GM21825 (cell line): ENCODE measurements at regions not wholly inside any gene's neighbourhood (a gene's known extent, or its start where the extent isn't known, plus 50 kb on each side); places are given as distances from the start of the nearest gene placed in this dataset.
"Not testable (repeated sequence)": the region's sequence is repeated elsewhere in the genome, so short reads cannot be mapped to it uniquely, and the experiment has no call there.

Experiments used
- ATAC-seq: cut with Tn5 transposase; IDR thresholded peaks from one replicate; pipeline ENCODE4 v1.9.1; 2021; ENCODE audit warnings: mild to moderate bottlenecking, moderate library complexity; ENCODE audit not compliant: unreplicated experiment

DNA sequence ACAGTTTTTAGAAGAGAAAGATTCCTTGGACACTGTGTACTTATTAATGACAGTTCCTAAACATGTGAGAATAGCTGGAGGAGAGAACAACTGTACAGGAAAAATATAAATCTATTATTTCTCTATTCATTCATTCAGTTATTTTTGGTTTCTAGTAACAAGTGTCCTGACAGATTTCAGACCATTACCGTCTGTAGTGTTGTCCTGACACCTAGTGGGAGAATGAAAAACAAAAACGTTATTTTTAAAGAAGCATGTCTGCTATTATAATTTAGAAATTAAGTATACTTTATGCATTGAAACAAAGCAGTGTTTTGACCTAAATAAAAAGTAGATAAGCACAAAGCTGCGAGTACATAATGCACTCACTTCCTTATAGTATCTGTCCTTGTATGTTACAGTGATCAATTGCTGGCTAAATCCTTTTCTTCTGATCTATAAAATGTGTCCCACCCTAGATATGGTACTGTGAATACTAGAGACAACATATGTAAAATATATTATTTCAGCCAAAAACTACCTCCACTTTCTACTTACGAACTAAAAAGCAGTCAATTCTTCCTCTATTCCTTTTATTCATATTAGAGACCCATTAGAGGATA lies 575.6 kb downstream of the ARL4A start:
- no peak for ATAC-seq

DNA sequence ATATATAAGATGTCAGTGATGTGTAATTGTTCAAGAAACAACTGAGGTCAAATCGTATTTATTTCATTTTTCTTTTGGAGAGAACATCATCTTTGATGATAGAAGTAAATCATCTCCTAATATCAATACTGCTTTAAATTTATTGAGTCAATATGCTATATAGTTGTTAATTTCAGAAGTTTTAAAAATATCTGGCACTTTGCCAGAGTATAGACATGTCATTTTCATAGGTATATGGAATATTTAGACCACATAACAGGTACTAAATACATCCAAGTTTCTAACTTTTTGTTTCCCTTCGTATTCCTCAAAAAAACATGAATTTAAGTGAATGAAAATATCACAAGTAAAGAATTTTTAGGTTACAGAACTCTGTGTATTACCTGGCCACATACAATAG lies 577.8 kb downstream of the ARL4A start:
- no peak for ATAC-seq

DNA sequence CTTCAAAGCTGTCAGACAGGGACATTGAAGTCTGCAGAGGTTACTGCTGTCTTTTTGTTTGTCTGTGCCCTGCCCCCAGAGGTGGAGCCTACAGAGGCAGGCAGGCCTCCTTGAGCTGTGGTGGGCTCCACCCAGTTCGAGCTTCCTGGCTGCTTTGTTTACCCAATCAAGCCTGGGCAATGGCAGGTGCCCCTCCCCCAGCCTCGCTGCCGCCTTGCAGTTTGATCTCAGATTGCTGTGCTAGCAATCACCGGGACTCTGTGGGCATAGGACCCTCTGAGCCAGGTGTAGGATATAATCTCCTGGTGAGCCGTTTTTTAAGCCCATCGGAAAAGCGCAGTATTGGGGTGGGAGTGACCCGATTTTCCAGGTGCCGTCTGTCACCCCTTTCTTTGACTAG lies 586.8 kb downstream of the ARL4A start:
- ATAC-seq, result not testable (repeated sequence)

DNA sequence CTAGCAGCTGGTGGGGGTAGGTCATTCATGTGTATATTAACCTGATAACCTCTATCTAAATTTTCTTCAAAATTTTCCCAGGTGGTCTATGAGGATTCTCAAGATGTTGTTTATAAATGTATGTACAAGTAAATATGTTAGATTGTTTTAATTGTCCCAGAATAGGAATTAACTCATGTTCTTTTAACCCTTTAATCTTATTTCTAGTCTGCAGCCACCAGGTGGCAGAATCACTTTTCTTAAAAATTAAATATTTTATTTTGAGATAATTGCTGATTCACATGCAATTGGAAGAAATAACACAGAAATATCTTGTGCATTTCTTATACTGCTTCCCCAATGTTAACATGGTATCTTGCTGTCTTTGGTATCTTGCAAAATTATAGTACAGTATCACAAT lies 589.5 kb downstream of the ARL4A start:
- ATAC-seq, result no peak

DNA sequence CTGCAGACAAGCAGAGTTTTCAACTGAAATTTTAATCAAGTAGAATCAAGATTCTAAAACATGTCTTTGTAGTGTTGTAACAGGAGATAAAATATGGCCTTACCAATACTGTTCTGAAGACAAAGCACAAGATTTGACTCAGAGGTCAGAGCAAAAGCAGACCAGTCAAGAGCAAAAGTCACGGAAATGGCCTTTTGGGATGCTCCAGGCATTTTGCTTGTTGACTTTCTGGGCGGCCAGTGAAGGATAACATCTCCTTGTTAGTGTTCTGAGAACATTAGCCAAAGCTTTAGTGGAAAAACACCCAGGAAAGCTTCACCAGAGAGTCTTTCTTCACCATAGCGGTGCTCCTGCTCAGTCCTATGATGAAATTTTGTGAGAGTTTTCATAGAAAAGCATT lies 590.6 kb downstream of the ARL4A start:
- ATAC-seq, result no peak

DNA sequence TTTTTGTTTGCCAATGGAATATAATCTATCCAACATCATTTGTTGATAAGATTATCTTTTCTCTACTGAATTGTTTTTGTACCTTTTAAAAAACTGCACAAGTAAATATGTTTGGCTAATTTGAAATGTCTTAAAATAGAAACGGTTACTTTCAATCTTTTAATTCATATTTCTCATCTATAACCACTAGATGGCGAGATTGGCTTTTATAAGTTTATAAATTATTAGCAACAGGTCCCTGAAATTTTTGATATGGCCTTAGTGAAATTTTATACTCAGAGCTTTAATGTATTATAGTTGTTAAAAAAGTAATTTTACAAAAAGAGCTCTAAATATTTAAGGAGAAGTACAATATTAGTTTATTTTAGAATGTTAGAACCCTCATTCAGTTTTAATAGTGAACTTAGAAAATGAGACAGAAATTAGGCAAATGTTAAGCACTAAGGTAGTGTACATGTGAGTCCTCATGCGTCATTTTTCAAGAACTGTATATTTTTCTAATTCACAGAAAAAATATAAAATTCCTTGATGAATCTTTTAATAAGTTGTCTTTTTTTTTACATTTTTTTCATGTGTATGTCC lies 592.5 kb downstream of the ARL4A start:
- ATAC-seq, result no peak

DNA sequence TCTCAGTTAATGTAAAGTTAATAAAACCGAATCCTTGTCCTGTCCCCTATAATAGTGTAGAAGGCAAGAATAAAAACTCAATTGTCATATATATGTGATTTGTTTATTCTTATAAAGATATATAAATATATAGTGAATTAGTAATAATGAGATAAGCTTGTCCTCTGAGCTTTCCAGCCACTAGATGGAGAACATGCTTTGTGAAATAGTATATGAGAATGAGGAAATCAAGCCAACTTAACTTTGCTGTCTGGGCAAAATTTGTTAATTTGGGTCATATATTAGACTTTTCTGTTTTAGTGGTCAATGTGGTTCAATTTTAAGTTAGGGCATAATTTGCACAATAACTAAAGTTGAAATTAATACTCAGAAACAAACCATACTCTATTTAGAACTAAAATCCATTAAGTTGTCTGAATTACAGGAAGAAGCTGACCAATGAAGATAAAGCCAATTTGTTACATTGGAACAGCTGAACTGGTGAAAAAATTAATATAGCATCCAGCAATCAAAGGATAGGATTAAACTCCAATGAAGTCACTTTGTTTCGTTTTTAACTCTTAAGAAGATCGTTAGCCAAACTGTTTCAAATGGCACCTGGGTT lies 595.0 kb downstream of the ARL4A start:
- ATAC-seq, result no peak

DNA sequence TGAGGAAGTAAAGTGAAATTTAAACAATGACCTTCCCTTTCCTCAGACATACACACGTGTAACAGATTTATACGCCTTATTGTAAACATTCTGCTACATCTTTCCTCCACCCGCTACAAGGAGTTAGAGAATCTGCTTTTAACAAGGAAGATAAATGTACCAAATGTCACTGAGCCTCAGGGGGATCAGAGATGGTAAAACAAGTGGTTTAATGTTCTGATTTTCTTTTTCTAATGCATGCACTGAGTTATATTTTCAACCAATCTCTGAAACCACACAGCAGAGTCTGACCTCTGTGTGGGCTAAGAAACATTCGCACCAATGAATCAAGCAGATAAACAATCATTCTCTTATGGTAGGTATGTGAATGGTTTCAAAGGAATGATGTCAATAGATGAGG lies 599.5 kb downstream of the ARL4A start:
- no peak for ATAC-seq

DNA sequence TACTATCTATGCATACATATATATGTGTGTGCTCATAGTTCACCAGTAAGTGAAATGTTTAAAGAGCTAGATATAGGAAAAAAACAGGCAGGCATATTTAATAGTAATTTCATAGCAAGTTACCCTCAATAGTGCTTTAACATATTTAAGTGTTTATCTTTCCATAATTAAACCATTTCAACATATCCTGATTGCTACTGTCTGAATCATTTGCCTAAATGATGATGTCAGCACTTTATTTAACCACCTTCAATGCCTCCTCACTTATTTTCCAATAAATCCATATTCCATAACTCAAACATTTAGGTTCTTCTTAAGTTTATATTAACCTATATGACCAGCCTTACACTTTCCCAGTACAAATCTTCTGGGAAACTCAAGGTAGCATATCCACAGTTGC lies 601.1 kb downstream of the ARL4A start:
- ATAC-seq, result no peak

DNA sequence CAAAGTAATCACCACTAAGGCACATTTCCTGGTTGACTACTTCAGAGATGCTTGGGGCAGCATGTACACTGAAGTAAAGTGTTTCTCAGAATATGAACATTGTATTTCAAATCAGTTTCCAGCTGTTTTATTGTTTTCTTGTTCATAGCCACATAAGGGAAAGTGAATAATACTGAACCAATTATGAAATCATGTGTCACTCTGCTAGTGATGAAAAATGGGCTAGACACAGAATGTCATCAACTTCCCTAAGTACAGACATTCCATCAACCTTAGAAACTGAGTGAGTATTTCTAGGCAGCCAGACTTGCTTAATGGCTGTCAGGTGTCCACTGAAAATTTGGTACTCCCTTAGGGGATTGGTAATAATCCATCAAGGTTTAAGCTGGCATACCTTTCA lies 603.5 kb downstream of the ARL4A start:
- ATAC-seq, result no peak

DNA sequence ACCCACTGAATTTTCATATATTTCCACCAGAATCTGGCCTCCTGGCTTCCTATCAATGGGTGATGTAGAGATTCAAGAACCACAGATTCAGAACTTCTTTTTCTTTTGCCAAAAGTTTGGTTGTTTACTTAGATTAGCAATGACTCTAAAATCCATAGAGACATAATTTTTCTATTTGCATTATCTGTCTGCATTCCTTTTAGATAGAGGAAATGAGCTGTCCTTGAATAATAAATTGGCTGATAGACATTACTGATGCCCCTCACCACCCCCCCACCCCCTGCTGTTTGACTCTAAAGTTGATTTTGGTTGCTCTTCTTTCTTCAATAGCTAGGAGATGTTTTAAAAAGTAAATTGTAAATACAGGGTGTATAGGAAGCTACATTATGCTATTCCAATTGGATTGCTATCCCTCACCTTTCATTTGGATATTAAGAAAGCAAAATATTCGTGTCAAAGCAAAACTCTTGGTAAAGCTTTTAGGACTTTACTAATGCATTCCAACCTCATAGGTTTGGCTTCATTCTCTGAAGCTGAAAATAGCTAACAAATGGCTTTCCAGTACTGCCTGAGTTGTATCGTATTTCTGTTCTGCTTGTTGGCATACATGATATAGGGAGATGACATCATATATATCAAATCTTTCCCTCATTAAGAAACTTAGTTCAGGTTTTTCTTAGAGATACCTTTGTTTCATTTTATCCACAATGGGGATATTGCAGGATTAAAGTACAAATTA lies 606.0 kb downstream of the ARL4A start:
- no peak for ATAC-seq

DNA sequence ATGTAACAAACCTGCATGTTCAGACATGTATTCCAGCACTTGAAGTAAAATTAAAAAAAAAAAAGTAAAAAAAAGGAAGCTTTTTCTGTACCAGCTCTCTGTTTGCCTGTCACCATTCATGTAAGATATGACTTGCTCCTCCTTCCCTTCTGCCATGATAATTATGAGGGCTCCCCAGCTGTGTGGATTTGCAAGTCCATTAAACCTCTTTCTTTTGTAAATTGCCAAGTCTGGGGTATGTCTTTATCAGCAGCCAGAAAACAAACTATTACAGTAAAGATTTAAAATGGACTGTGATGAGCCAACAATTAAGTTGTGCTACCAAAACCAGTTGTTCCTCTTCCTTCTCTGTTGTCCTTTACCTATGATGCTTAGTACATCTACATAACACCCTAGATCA lies 619.6 kb downstream of the ARL4A start:
- no peak for ATAC-seq

DNA sequence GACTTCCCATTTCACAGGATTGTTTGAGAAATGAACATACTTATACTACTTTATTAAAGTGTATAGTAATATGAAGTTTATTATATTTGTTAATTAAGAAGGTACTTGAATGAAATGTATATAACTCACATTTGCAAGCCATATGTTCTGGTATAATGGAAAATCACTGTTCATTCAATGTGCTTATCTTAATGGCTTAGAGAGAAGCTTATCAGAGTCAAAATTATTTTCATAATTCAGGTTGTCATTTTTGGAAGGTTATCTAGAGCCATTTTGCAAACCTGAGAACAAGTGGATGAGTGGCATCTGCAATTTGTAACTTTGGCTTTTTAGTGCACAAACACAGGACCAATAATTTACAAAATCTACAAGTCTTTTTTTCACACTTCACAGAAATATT lies 621.0 kb downstream of the ARL4A start:
- no peak for ATAC-seq

DNA sequence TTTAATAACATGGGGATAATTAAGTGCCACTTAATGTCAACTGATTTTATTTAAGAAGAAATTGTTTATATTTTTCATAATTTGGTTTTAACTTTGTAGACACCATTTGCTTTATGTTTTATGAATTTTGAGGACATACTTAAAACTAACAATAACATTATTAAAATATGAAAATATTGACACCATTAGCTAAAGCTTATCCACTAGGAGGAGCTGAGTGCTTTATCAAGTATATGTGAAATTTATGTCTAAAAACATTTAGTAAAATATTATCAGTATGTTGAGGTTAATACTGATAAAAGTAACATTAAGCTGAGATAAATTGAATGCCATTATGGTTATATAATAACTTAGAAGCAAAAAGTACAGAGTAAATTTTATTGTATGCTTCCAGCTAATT lies 622.1 kb downstream of the ARL4A start:
- ATAC-seq, result no peak

DNA sequence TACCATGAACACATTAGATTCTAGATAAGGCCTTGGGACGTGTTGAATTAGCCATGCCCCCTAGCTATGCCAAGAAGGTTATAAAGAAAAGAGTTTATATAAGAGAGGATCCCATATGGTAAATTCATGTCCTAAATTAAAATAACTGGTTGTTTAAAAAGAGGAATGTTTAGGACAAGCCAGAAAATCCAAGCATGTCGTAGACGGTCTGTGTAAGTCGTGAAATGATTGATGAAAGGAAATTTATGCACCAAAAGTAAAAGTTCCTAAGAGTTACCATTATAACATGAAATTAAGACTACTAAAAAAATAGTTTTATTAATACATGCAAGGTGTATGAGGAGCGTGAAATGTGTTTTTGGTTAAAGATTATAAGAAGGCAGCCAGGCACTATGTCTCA lies 624.9 kb downstream of the ARL4A start:
- ATAC-seq, result no peak

DNA sequence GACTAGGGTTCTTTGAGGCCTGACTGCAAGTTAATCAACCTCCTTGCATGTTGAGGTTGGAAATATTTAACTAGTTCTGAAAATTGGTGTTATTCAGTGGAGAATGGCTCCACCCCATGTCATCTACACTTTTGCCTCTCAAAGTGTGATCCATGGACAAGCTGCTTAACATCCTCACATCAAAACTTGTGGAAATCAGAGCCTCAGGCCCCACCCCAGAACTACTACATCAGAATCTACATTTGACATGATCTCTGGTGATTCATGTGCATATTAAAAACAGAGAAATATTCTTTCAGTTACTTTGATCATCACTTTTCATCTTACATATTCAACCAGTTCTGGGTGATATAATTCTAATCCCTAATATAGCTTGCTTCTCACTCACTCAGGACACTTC lies 632.9 kb downstream of the ARL4A start:
- no peak for ATAC-seq

DNA sequence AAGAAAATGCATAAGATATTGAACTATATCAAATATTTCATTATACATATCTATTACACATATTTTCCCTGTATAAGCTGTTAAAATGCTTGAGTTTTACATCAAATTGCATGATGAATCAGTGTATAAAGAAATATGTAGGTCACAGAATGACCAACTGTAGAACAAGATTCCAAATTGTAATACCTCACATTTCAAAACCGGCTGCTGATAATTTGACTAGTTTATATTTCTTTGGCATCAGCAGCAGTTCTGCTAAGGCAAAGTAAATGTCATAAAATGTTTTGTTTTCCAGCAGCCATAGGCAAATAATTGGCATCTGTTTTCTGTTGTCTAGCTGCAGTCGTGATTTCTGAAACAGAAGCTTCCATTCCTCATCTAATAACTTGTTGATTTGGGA lies 633.9 kb downstream of the ARL4A start:
- ATAC-seq, result no peak

DNA sequence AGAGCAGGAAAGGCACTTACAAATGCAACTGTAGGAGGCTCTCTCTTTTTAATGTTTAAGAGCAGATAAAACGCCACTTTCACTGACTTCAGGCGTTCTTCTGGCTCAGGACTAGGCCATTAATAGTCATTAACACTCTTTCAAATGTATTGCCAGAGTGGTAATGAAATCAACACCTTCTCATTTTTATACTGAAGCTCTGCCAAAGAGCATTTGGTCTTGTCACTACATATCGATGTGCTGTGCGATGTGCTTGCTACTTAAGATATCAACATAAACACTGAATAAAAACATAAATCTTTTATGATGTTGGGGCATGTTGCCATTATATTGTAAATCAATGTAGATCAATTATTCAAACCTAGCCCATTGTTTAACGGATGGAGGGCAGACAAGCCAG lies 634.7 kb downstream of the ARL4A start:
- ATAC-seq, result no peak

DNA sequence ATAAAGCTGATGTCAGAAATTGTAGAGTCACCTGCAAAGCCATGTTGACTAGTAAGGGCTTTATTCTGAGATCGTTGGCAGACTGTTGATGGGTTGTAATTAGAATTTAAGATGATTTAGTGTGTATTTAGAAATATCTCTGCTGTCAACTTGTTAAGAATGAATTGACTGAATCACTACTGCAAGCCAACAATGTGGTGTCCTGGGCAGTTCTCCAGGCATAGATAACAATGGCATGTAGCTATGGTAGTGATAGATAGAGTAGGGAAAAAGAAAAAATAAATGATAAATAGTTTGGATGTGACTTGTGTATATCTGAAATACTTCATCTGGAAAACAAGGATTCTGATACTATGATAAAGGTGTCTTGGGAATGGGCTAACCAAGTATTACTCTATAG lies 640.2 kb downstream of the ARL4A start:
- no peak for ATAC-seq

DNA sequence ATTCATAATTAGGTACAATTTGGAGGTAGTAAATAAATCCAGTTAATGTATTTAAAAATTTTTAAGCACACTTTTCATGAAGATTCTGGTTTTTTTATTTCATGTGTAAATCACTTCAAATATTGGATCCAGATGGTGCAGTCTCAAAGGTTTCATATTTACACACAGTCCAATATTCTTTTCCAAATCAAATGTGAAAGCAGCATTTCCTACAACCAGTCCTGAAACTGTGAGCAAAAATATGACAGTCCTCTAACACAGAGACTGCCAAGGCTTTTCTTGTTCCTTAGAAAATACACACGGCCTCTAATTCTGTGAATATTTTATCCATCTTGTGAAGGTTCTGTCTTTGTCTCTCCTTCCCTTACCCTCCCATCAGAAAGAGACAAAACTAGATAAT lies 645.9 kb downstream of the ARL4A start:
- ATAC-seq, result no peak

DNA sequence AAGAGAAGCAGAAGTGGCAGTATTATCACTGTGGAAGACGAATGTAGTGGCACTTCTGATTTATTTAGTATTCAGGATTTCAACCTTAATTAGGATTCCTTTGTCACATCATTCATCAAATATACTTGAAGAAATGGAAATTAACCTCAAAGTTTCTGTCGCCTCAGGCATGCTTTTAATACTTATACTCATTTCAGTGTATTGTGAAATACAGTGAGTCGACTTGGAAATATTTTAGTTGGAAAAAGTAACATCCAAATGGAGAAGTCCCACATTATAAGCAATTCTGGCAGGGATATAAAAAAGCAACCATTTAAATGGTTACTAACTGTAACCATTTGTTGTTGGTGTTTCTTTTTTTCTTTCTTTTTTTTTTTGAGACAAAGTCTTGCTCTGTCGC lies 648.8 kb downstream of the ARL4A start:
- ATAC-seq, result no peak

DNA sequence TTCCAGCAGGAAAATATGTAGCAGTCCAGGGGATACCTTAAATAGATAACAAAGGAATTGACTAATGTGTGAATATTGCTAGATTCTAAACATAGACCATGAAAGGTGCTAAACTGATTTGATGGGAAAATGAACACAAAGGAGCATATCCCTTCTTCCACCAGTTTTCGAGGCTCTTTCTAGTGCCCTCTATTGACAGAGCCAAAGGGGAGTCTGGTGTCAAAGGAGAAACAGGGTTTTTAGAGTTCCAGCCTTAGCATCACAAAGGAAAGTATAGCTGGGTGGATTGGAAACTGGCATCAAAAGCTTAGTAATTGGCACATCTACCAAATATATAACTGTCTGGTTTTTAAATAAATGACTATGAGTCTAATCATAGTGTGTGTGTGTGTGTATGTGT lies 636.8 kb downstream of the ETV1 start:
- no peak for ATAC-seq
